ENCODE measurements at regions not wholly inside any gene's neighbourhood (a gene's known extent, or its start where the extent isn't known, plus 50 kb on each side); places are given as distances from the start of the nearest gene placed in this dataset.
A peak's percentile ranks its signal among the peaks of the same experiment; 100 is the strongest.

DNA sequence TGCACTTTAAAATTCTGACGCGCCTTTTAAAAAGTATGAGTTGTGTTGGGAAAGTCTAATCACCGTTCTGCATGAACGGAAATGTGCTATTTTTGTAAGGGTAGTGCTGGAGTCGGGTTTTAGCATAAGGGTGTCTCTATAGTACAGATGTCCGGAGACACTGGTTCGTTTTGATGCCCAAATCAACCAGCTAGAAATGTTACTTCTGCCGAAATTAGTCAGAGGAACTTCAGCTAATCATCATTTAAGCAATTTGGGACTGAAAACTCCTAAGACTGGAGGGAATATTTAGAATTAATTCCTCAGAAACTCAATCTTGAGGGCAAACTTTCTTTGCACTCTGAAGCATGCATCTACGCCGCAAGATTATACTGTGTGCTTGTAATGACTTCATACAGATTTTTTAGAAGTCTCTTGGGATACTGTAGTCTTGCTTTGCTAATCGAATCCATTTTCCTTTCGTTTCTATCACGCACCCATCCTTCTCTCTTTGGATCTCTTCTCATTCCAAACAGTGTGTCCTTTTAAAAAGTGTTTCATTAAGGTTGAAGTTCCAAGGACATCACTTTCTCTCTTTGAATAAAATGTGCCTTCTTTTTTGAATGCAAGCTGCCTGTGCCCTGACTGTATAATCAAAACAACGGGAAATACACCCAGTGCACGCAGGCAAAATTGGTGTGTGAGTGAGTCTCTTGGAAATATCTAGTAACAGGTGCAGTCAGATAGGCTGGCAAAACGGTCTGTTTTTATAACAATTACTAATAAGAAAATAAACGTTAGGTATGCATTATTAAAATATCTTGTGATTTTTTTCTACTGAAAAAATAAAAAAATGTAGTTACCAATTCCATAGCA lies 270.9 kb upstream of the TCF4 start:
- TF ChIP-seq GATA3 (IDR thresholded peaks at IDR 0.05; ENCODE audit: low read depth, low read length) (no peak), GATA2 (IDR thresholded peaks at IDR 0.05; ENCODE audit: low read depth, low read length) (no peak)

DNA sequence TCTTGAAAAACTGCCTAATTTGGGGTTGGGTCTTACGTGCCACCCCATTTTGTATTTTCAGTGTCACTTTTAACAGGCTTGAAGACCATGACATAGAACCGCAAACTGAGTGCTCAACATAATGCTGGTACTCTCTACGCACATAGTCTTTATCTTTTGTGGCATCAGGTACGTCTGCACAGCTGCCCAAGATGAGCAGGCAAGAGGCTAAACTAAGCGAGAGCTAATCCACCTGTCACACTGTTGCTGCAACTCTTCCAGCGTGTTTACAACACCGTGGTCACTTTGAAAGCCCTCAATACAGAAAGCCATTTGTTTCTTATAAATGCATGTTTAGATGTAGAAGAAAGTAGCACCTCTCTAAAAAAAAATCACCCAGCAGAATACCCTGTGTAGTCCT lies 270.0 kb upstream of the TCF4 start:
- TF ChIP-seq GATA3 (IDR thresholded peaks at IDR 0.05; ENCODE audit: low read depth, low read length): no peak
- peak; percentile 29; the same call in 1 of the 2 replicates for TF ChIP-seq GATA2 (IDR thresholded peaks at IDR 0.05; ENCODE audit: low read depth, low read length)

DNA sequence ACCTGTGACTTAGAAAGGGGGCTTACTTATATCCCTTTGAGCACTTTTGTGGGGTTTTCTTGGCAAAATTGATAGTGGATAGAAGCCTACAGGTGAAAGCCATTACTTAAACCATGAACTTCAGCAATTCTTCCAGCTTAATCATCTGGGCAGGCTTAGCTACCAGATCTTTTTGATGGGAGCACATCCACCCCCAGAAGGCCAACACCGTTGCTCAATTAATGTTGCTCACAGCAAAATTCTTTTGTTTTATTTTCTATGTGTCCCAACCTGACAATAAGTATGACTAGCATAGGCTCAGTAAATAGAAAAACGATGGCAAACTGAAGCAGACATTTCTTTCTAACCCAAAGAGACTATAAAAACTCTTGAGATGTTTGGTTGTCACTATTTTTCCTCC lies 269.4 kb upstream of the TCF4 start:
- TF ChIP-seq GATA2 (IDR thresholded peaks at IDR 0.05; ENCODE audit: low read depth, low read length) (no peak), GATA3 (IDR thresholded peaks at IDR 0.05; ENCODE audit: low read depth, low read length) (no peak)

GRCh38 chr18:55856679-55857078 lies 268.7 kb upstream of the TCF4 start:
- TF ChIP-seq GATA3 (IDR thresholded peaks at IDR 0.05; ENCODE audit: low read depth, low read length): no peak
- no peak for TF ChIP-seq GATA2 (IDR thresholded peaks at IDR 0.05; ENCODE audit: low read depth, low read length)

- no peak for TF ChIP-seq GATA3 (IDR thresholded peaks at IDR 0.05; ENCODE audit: low read depth, low read length)
- TF ChIP-seq GATA2 (IDR thresholded peaks at IDR 0.05; ENCODE audit: low read depth, low read length): no peak
These were observed 268.2 kb upstream of the TCF4 start for GRCh38 chr18:55856229-55856628.

DNA sequence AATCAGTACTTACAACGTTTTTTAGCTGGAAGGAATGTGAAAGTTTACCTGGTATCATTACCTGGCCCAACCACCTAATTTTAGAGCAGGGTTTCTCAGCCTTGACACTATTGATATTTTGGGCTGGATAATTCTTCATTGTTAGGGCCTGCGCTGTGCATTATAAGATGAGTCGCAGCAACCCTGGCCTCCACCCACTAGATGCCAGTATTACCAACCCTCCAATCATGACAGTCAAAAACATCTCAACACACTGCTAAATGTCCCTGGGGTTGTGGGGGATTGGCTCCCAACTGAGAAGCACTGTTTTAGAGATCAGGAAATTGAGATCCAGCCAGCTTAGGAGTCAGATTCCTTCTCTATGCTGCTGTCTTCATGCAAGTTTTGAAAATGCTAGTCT lies 265.3 kb upstream of the TCF4 start:
- no peak for TF ChIP-seq GATA2 (IDR thresholded peaks at IDR 0.05; ENCODE audit: low read depth, low read length)
- no peak for TF ChIP-seq GATA3 (IDR thresholded peaks at IDR 0.05; ENCODE audit: low read depth, low read length)

GRCh38 chr18:55850904-55851303 lies 262.9 kb upstream of the TCF4 start:
- TF ChIP-seq GATA2 (IDR thresholded peaks at IDR 0.05; ENCODE audit: low read depth, low read length) (no peak), GATA3 (IDR thresholded peaks at IDR 0.05; ENCODE audit: low read depth, low read length) (no peak)

- no peak for TF ChIP-seq GATA2 (IDR thresholded peaks at IDR 0.05; ENCODE audit: low read depth, low read length)
These were observed 261.4 kb upstream of the TCF4 start for GRCh38 chr18:55849391-55849790.

- no peak for TF ChIP-seq GATA3 (IDR thresholded peaks at IDR 0.05; ENCODE audit: low read depth, low read length)
- TF ChIP-seq GATA2 (IDR thresholded peaks at IDR 0.05; ENCODE audit: low read depth, low read length): no peak
These were observed 260.0 kb upstream of the TCF4 start for GRCh38 chr18:55847960-55848359.

- TF ChIP-seq GATA2 (IDR thresholded peaks at IDR 0.05; ENCODE audit: low read depth, low read length) (no peak), GATA3 (IDR thresholded peaks at IDR 0.05; ENCODE audit: low read depth, low read length) (no peak)
These were observed 257.2 kb upstream of the TCF4 start for GRCh38 chr18:55845221-55845620.

- no peak for TF ChIP-seq GATA3 (IDR thresholded peaks at IDR 0.05; ENCODE audit: low read depth, low read length)
These were observed 256.4 kb upstream of the TCF4 start for GRCh38 chr18:55844382-55844781.

- TF ChIP-seq GATA2 (IDR thresholded peaks at IDR 0.05; ENCODE audit: low read depth, low read length) (no peak), GATA3 (IDR thresholded peaks at IDR 0.05; ENCODE audit: low read depth, low read length) (no peak)
These were observed 253.3 kb upstream of the TCF4 start for GRCh38 chr18:55841314-55841713.

GRCh38 chr18:55840601-55841170 lies 252.7 kb upstream of the TCF4 start:
- no peak for TF ChIP-seq GATA2 (IDR thresholded peaks at IDR 0.05; ENCODE audit: low read depth, low read length)
- no peak for TF ChIP-seq GATA3 (IDR thresholded peaks at IDR 0.05; ENCODE audit: low read depth, low read length)

GRCh38 chr18:55839343-55839742 lies 251.4 kb upstream of the TCF4 start:
- TF ChIP-seq GATA3 (IDR thresholded peaks at IDR 0.05; ENCODE audit: low read depth, low read length) (no peak), GATA2 (IDR thresholded peaks at IDR 0.05; ENCODE audit: low read depth, low read length) (no peak)

DNA sequence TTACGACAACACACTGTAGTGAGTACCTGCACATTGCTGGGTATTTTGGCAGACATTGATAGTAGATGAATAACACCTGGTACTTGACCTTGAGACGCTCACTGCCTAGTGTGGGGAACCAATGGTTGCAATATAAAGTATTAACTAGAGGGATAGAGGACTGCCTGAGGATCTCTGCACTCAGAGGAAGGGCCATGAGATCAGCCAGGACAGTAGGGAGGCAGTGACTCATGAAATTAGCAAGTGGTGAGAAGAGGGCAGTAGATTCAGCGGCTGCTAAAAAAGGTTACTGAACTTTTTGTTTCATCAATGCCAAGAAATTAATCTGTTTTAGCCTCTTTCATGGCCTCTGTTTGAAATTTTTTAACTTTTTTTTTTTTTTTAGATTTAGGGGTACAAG lies 250.8 kb upstream of the TCF4 start:
- no peak for TF ChIP-seq GATA3 (IDR thresholded peaks at IDR 0.05; ENCODE audit: low read depth, low read length)
- TF ChIP-seq GATA2 (IDR thresholded peaks at IDR 0.05; ENCODE audit: low read depth, low read length): no peak

All from SH-SY5Y (cell line).